ENCODE measurements at regions not wholly inside any gene's neighbourhood (a gene's known extent, or its start where the extent isn't known, plus 50 kb on each side); places are given as distances from the start of the nearest gene placed in this dataset.

DNA sequence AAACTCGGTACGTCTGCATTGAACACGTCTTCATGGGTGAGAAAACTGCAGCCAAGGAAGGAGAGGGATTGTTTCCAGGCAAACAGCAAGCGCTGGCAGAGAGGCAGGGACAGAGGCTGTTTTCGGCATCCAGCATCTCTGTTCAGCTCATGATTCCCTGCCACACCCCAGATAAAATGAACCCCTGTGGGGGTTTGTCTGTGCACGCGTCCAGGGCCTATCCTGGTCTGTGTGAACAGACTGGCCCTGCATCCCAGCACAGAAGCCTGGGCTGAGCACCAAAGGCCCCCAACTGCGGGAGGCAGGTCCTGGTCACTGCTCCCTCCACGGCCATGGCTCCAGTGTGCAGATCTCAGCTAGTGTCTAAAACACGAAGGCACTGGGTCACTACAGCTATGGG is 83.3 kb upstream of the FAM20C start:
- Mint-ChIP-seq H3K27me3 (peaks cover 38% of the 10 kb centered on the region), H3K36me3 (peaks cover 9% of the 10 kb centered on the region), H3K4me3 (no peak overlapping the region), H3K27ac (no peak overlapping the region), H3K4me1 (no peaks in the 10 kb centered on the region), H3K9me3 (peaks cover 24% of the 10 kb centered on the region)
- ATAC-seq: no peak

DNA sequence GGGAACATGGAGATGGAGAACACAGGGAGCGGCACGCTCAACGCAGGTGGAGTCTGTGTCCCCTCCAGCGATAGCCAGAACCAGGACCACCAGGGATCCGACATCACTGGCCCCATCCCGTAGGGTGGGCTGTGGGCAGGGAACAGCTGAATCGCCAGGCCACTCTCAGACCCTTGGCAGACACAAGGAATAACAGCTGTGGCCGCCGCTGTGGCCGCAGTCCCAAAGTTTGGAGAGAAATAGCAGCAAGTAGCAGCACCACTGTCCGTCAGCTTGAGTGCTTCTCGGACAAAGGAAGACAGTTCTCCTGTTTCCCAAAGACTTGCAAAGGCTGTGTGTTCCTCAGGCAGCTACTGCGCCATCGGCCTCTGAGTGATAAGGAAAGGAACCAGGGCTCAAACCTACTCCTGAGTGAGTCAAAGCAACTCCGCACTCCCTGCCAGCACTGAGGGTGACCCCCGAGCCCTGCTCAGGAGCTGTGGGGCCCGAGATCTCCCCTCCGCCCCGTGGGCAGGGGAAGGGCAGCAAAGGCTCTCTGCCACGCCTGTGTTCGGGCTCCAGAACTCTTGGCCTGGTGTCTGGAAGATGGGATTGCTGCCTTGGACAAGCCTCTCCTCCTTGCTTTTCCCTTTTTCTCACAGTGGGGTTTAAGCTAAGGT is 82.3 kb upstream of the FAM20C start:
- Mint-ChIP-seq H3K9me3 (peaks cover 31% of the 10 kb centered on the region), H3K27me3 (peaks cover 41% of the 10 kb centered on the region), H3K36me3 (peaks cover 11% of the 10 kb centered on the region), H3K4me1 (no peaks in the 10 kb centered on the region), H3K27ac (no peak overlapping the region), H3K4me3 (no peak overlapping the region)
- ATAC-seq: no peak

- Mint-ChIP-seq H3K27ac (no peak overlapping the region), H3K36me3 (peaks cover 11% of the 10 kb centered on the region), H3K4me1 (peaks cover 3% of the 10 kb centered on the region), H3K27me3 (peaks cover 39% of the 10 kb centered on the region), H3K9me3 (peaks cover 31% of the 10 kb centered on the region), H3K4me3 (no peak overlapping the region)
- ATAC-seq: no peak
Measured at GRCh38 chr7:110557-111232, 81.7 kb upstream of the FAM20C start.

DNA sequence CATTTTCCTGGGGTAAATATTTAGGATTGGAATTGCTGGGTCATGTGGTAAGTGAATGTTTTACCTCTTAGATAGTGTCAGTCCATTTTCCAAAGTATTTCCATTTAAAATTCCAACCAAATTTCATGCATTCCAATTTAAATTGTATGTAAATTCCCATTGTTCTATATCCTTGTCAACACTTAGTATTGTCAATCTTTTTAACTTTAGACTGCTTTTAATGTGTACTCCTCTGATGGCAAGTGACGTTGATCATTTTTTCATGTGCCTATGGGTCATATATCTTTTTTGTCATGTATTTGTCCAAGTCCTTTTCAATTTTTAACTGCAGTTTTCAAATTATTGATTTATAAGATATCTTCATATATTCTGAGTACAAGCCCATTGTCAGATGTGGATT is 80.8 kb upstream of the FAM20C start:
- Mint-ChIP-seq H3K4me1 (peaks cover 5% of the 10 kb centered on the region), H3K4me3 (no peak overlapping the region), H3K9me3 (peaks cover 31% of the 10 kb centered on the region), H3K27ac (no peak overlapping the region), H3K27me3 (peaks cover 46% of the 10 kb centered on the region), H3K36me3 (peaks cover 11% of the 10 kb centered on the region)
- no peak for ATAC-seq

GRCh38 chr7:112881-113280 is 79.5 kb upstream of the FAM20C start:
- H3K4me1 Mint-ChIP-seq: peaks cover 5% of the 10 kb centered on the region
- ATAC-seq: no peak
- peaks cover 31% of the 10 kb centered on the region for H3K9me3 Mint-ChIP-seq
- peaks cover 11% of the 10 kb centered on the region for H3K36me3 Mint-ChIP-seq
- no peak overlapping the region for H3K4me3 Mint-ChIP-seq
- peaks cover 54% of the 10 kb centered on the region for H3K27me3 Mint-ChIP-seq
- H3K27ac Mint-ChIP-seq: no peak overlapping the region

DNA sequence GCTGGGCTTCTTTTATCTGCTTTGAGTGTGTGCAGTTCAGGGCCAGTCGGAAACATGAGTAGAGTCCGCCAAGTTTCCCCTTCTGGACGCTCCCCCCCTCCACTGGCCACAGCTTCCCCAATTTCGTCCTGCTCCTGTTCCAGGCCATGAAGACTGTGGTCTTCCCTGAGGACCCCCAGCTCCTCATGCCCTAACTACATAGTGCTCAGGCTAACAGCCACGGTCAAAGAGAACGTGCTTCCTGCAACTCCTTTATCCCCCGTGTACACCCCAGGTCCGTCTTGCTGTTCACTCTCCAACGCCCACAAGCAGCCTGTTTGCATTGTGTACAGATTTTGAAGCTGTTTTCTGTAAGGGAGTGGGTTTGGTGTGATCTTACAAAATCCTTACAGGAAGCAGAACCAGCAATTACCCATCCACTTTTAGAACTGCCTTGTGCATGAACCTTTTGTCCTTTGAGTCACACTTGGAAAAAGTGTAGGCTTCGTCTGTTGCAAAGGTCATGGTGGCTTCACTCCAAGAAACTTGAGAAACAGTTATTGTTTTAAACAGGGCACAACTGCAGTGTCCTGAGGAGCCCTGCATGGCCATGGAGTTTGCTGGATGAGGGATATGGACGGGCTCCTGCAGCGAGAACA is 77.0 kb upstream of the FAM20C start:
- Mint-ChIP-seq H3K36me3 (peaks cover 11% of the 10 kb centered on the region), H3K4me3 (no peak overlapping the region), H3K4me1 (peaks cover 5% of the 10 kb centered on the region), H3K9me3 (peaks cover 26% of the 10 kb centered on the region), H3K27me3 (peaks cover 77% of the 10 kb centered on the region), H3K27ac (no peak overlapping the region)
- ATAC-seq: no peak

GRCh38 chr7:116188-116981 is 76.0 kb upstream of the FAM20C start:
- ATAC-seq: no peak
- Mint-ChIP-seq H3K4me3 (no peak overlapping the region), H3K36me3 (peaks cover 11% of the 10 kb centered on the region), H3K4me1 (peaks cover 5% of the 10 kb centered on the region), H3K27me3 (peaks cover 76% of the 10 kb centered on the region), H3K27ac (no peak overlapping the region), H3K9me3 (peaks cover 21% of the 10 kb centered on the region)

- H3K4me3 Mint-ChIP-seq: no peak overlapping the region
Measured at GRCh38 chr7:117836-118614, 74.3 kb upstream of the FAM20C start.

GRCh38 chr7:118615-119391 is 73.6 kb upstream of the FAM20C start:
- H3K27ac Mint-ChIP-seq: no peak overlapping the region
- peaks cover 10% of the 10 kb centered on the region for H3K9me3 Mint-ChIP-seq
- H3K4me1 Mint-ChIP-seq: peaks cover 5% of the 10 kb centered on the region
- ATAC-seq: no peak
- H3K27me3 Mint-ChIP-seq: peaks cover 68% of the 10 kb centered on the region
- H3K36me3 Mint-ChIP-seq: peaks cover 5% of the 10 kb centered on the region
- H3K4me3 Mint-ChIP-seq: no peak overlapping the region

More at GRCh38 chr7:117836-118614, 74.3 kb upstream of the FAM20C start:
- peaks cover 5% of the 10 kb centered on the region for H3K4me1 Mint-ChIP-seq
- H3K9me3 Mint-ChIP-seq: peaks cover 16% of the 10 kb centered on the region
- no peak overlapping the region for H3K27ac Mint-ChIP-seq
- no peak for ATAC-seq
- H3K36me3 Mint-ChIP-seq: peaks cover 8% of the 10 kb centered on the region
- peaks cover 76% of the 10 kb centered on the region for H3K27me3 Mint-ChIP-seq

- Mint-ChIP-seq H3K27ac (no peak overlapping the region), H3K36me3 (no peaks in the 10 kb centered on the region), H3K27me3 (peaks cover 62% of the 10 kb centered on the region), H3K4me3 (no peak overlapping the region), H3K4me1 (peaks cover 5% of the 10 kb centered on the region), H3K9me3 (peaks cover 2% of the 10 kb centered on the region)
- no peak for ATAC-seq
Measured at GRCh38 chr7:119392-120163, 72.8 kb upstream of the FAM20C start.

- Mint-ChIP-seq H3K9me3 (no peaks in the 10 kb centered on the region), H3K36me3 (no peaks in the 10 kb centered on the region), H3K27me3 (peaks cover 60% of the 10 kb centered on the region), H3K4me3 (no peak overlapping the region), H3K27ac (no peak overlapping the region), H3K4me1 (peaks cover 5% of the 10 kb centered on the region)
- no peak for ATAC-seq
Measured at GRCh38 chr7:120164-120991, 72.0 kb upstream of the FAM20C start.

- no peaks in the 10 kb centered on the region for H3K4me1 Mint-ChIP-seq
- ATAC-seq: no peak
- no peak overlapping the region for H3K4me3 Mint-ChIP-seq
- H3K27ac Mint-ChIP-seq: no peak overlapping the region
- no peaks in the 10 kb centered on the region for H3K36me3 Mint-ChIP-seq
- no peaks in the 10 kb centered on the region for H3K9me3 Mint-ChIP-seq
- H3K27me3 Mint-ChIP-seq: peaks cover 52% of the 10 kb centered on the region
Measured at GRCh38 chr7:121002-121785, 71.2 kb upstream of the FAM20C start.
